Left lobe of liver (tissue), 2 donors: ENCODE measurements at regions not wholly inside any gene's neighbourhood (a gene's known extent, or its start where the extent isn't known, plus 50 kb on each side); places are given as distances from the start of the nearest gene placed in this dataset.

Experiments used
- ATAC-seq: fragments of 200-7000 bp; cut with Tn5 transposase; one replicate; pipeline ENCODE4 v1.9.1; 2020; ENCODE audit warnings: mild to moderate bottlenecking, moderate library complexity
- DNase-seq: peaks from one replicate; pipeline ENCODE4 v3.0.0-alpha.2; 2020; ENCODE audit warnings: low spot score
- donor health status: DM: no; HTN: no; CAD: no; lungs with moderate emphysema.
- donor health status: DM: no; HTN: yes; CAD: no.

GRCh38 chr1:4854367-4854766 lies 200.0 kb downstream of the AJAP1 start:
- DNase-seq (no peak), ATAC-seq (no peak)

DNA sequence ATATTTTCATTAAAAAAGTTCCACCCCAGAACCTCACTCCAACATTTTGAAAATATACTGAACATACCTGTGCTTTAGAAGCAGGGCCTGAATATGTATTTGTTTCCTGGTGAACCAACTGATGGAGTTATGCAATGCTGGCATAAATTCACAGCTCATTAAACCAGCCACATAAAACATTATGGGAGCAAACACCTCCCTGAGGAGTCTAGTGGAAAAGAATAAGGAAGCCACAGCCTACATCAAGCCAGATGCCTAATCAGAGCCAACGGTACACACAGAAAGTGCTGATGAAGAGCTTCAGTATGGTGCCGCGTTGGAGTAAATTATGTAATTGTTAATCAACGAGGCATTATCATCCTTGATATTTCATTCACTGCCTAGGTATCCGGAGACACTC lies 199.5 kb downstream of the AJAP1 start:
- DNase-seq (no peak), ATAC-seq (no peak)

- ATAC-seq (peak; percentile 54), DNase-seq (no peak)
These were observed 197.1 kb downstream of the AJAP1 start for GRCh38 chr1:4851385-4852065.

- no peak for DNase-seq
- no peak for ATAC-seq
These were observed 194.0 kb downstream of the AJAP1 start for GRCh38 chr1:4848431-4848830.

DNA sequence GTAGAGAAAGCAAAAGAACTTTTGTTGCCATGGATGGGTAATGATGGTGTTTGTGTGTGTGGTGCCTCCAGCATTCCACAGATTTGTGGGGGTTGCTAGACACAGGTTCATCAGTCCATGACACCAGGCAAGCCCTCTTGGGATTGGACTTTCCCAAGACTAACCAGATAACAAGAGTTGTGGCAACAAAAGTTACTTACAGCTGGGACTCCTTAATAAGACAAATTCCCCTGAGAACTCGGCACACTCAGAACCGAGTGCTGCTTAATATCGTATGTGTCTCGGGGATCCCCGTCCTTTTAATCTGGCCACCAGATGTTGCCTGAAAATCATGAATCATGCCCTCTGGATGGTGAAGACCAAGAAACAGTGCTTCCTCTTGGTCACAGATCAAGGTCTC lies 193.3 kb downstream of the AJAP1 start:
- DNase-seq, result no peak
- ATAC-seq, result no peak
